ENCODE measurements at regions not wholly inside any gene's neighbourhood (a gene's known extent, or its start where the extent isn't known, plus 50 kb on each side); places are given as distances from the start of the nearest gene placed in this dataset.

DNA sequence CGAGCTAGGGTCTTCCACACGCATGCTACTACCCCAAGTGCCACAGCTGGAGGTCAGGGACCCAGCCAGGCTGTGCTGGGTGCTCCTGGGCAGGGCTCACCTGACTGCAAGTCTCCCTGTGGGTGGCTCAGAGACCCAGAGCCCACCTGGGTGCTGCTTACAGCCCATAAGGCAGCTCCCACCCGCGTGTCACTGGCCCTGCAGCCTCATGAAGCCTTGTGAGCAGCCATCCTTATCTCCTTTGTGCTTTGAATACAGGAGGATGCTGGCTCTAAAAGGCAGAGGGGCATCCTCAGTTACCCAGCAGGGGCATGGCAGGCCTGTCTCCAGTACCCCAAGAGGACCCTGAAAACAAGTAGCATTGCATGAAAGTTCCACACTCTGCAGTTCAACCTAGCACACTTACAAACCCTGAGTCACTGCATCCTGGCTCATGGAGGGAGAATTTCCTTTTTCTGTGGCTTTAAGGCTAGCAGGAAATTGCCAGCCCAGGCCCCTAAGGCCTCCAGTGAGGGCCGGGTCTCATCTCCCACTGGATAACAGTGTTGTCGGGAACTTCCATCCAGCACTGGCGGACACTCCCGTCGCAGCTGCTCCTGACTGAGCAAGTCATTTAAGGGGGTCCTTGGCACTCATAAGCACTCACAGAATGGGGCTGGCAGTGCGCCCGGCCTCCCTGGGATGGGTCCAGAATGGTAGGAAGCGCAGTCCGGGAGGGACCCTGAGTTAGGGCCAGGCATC is 137.1 kb downstream of the RPIA start:
- H3K4me1 ChIP-seq: no peaks in the 10 kb centered on the region
- H3K4me3 ChIP-seq: no peak overlapping the region
- no peaks in the 10 kb centered on the region for H3K36me3 ChIP-seq
- no peak overlapping the region for H3K27ac ChIP-seq
- peak; percentile 21 to 24 for DNase-seq
- peaks cover 26% of the 10 kb centered on the region; the same call in 1 of the 2 replicates for H3K27me3 ChIP-seq
- no peaks in the 10 kb centered on the region for H3K9me3 ChIP-seq (replicated peaks)

GRCh38 chr2:88829607-88830463 is 138.4 kb downstream of the RPIA start:
- Histone ChIP-seq H3K4me3 (no peak overlapping the region), H3K9me3 (replicated peaks) (no peaks in the 10 kb centered on the region), H3K27me3 (peaks cover 24% of the 10 kb centered on the region; the same call in 1 of the 2 replicates), H3K27ac (no peak overlapping the region), H3K36me3 (no peaks in the 10 kb centered on the region), H3K4me1 (no peaks in the 10 kb centered on the region)
- DNase-seq: no peak

DNA sequence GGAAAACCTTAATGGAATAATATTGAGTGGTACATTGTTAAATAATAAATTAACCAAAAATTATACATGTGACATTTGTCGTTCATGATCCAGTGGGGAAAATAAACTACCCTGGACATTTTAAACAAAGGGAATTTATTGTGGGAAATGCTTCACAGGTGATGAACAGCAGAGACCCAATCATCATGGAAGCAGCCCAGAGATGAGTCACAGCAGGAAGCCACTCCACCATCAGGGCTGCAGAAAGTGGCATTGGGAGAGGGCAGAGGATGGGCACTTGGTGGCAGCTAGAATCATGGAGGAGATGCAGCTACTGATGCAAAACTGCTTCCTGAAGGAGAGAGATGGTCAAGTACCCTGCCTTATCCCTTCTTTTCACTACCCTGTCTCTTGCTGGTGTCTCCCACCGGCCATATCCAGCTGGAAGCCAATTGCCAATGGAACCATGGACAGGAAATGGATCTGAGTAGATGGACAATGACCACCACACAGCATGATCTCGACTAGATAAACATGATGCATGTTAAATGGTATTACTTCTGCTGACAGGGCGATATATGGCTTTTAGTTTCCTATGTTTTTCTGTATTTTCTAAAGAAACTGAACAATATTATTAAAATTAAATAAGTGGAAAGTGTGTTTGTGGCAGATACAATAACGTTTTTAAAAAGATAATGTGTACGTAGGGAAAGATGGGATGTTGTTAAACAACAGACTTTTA is 139.8 kb downstream of the RPIA start:
- H3K36me3 ChIP-seq: no peaks in the 10 kb centered on the region
- H3K27ac ChIP-seq: no peak overlapping the region
- no peaks in the 10 kb centered on the region for H3K9me3 ChIP-seq (replicated peaks)
- peaks cover 22% of the 10 kb centered on the region; the same call in 1 of the 2 replicates for H3K27me3 ChIP-seq
- H3K4me1 ChIP-seq: no peaks in the 10 kb centered on the region
- no peak for DNase-seq
- no peak overlapping the region for H3K4me3 ChIP-seq

GRCh38 chr2:88831792-88832248 is 140.3 kb downstream of the RPIA start:
- peak; percentile 69 to 77 for DNase-seq
- H3K4me3 ChIP-seq: no peak overlapping the region
- peaks cover 16% of the 10 kb centered on the region; the same call in 1 of the 2 replicates for H3K27me3 ChIP-seq
- H3K27ac ChIP-seq: no peak overlapping the region
- no peaks in the 10 kb centered on the region for H3K4me1 ChIP-seq
- H3K36me3 ChIP-seq: no peaks in the 10 kb centered on the region
- no peaks in the 10 kb centered on the region for H3K9me3 ChIP-seq (replicated peaks)

DNA sequence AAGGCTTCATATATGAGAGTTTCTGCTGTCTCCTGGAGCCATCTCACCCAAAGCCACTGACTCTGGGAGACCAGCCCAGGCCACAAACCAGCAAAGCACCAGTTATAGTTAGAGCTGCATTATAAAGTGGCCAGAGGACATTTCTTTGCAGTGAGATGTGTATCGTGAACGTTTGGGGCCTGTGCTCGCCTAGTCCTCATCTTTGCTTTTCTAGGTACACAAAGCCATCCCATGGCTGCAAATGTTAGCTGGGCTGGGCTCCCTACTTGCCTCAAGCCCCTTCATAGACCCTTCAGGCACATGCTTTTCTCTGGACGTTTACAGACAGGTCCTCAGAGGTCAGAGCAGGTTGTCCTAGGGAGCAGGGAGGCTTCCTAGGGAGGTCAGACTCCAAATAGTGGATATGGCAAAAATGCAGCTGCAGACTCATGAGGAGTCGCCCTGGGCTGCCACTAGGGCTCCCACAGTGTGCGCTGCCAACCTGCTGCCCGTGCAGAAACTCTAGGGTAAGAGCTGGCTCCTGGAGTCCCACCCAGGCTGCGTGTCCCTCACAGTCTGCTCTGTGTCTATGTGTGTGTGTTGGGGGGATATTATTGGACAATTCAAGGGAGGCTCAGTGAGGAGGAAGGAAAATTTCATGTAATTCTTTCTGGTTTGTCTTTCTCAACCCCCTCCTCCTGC is 141.0 kb downstream of the RPIA start:
- Histone ChIP-seq H3K27ac (no peak overlapping the region), H3K4me1 (no peaks in the 10 kb centered on the region), H3K36me3 (no peaks in the 10 kb centered on the region), H3K27me3 (peaks cover 13% of the 10 kb centered on the region; the same call in 1 of the 2 replicates), H3K4me3 (no peak overlapping the region), H3K9me3 (replicated peaks) (no peaks in the 10 kb centered on the region)
- DNase-seq: no peak

DNA sequence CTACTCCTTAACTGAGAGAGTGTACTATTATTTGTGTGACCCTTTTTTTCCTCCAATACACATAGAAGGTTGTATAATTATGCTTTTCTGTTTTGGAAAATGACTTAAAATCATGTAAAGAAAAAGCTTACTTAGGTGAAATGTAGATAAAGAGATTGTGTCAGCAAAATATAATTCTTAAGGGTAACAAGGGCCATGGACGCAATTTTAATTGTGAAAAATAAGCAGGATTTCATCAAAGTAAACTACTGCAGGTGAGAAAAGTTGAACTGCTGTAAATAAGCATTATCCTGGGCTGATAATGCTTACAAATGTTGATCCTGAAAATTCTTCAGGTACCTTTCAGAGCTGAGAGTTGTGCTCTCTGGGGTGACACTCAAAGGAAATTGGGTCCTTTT is 141.5 kb downstream of the RPIA start:
- H3K4me1 ChIP-seq: no peaks in the 10 kb centered on the region
- H3K36me3 ChIP-seq: no peaks in the 10 kb centered on the region
- no peak for DNase-seq
- H3K27ac ChIP-seq: no peak overlapping the region
- no peak overlapping the region for H3K4me3 ChIP-seq
- no peaks in the 10 kb centered on the region for H3K9me3 ChIP-seq (replicated peaks)
- H3K27me3 ChIP-seq: peaks cover 17% of the 10 kb centered on the region; the same call in 1 of the 2 replicates

DNA sequence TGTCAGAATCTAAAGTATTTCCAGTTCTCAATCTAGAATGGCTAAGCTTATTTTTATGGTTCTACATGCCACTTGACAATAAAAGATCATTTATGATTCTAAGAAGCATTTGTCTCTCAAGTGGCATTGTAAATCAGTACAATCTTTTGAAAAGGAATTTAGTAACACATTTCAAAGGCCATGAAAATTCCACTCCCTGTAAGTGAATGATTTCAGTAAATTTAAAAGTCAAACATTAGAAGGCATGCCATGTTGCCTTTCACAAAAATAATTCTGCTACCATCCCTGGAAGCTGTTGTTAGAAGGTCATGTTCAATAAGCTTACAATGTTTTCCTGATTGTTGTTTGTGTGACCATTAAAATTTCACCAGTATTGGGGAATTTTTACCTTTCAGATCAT is 142.9 kb downstream of the RPIA start:
- H3K27me3 ChIP-seq: peaks cover 14% of the 10 kb centered on the region; the same call in 1 of the 2 replicates
- no peak overlapping the region for H3K4me3 ChIP-seq
- no peaks in the 10 kb centered on the region for H3K36me3 ChIP-seq
- H3K27ac ChIP-seq: no peak overlapping the region
- H3K9me3 ChIP-seq (replicated peaks): no peaks in the 10 kb centered on the region
- no peaks in the 10 kb centered on the region for H3K4me1 ChIP-seq
- DNase-seq: no peak

- H3K9me3 ChIP-seq (replicated peaks): no peaks in the 10 kb centered on the region
- H3K36me3 ChIP-seq: no peaks in the 10 kb centered on the region
- no peak overlapping the region for H3K4me3 ChIP-seq
- peaks cover 11% of the 10 kb centered on the region; the same call in 1 of the 2 replicates for H3K27me3 ChIP-seq
- no peaks in the 10 kb centered on the region for H3K4me1 ChIP-seq
- H3K27ac ChIP-seq: no peak overlapping the region
- no peak for DNase-seq
Measured at GRCh38 chr2:88834866-88835265, 143.4 kb downstream of the RPIA start.

DNA sequence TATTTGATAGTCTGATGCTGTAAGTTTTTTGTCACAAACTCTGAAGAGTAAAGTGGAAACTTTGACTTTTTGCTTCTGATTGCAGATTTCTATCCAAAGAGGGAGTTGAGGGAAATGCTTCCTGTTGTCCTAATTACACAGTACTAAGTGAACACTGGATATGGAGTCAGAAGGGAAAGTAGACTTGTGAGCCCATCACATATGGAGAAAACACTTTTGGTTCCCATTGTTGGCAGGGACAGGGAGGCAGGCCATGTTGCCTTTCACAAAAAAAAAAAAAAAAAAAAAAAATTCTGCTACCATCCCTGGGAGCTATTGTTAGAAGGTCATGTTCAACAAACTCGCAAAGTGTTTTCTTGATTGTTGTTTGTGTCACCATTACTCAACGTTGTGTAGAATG is 144.3 kb downstream of the RPIA start:
- H3K36me3 ChIP-seq: no peaks in the 10 kb centered on the region
- no peak overlapping the region for H3K4me3 ChIP-seq
- H3K27ac ChIP-seq: no peak overlapping the region
- H3K27me3 ChIP-seq: peaks cover 11% of the 10 kb centered on the region; the same call in 1 of the 2 replicates
- no peak for DNase-seq
- H3K9me3 ChIP-seq (replicated peaks): no peaks in the 10 kb centered on the region
- H3K4me1 ChIP-seq: no peaks in the 10 kb centered on the region

- H3K36me3 ChIP-seq: no peaks in the 10 kb centered on the region
- no peak for DNase-seq
Measured at GRCh38 chr2:88836351-88836750, 144.9 kb downstream of the RPIA start.

GRCh38 chr2:88837511-88838160 is 146.2 kb downstream of the RPIA start:
- Histone ChIP-seq H3K4me3 (no peak overlapping the region), H3K27ac (no peak overlapping the region), H3K9me3 (replicated peaks) (no peaks in the 10 kb centered on the region), H3K27me3 (peaks cover 11% of the 10 kb centered on the region; the same call in 1 of the 2 replicates), H3K36me3 (no peaks in the 10 kb centered on the region), H3K4me1 (no peaks in the 10 kb centered on the region)
- DNase-seq: no peak

More at GRCh38 chr2:88836351-88836750, 144.9 kb downstream of the RPIA start:
- Histone ChIP-seq H3K9me3 (replicated peaks) (no peaks in the 10 kb centered on the region), H3K4me1 (no peaks in the 10 kb centered on the region), H3K4me3 (no peak overlapping the region), H3K27ac (no peak overlapping the region), H3K27me3 (peaks cover 11% of the 10 kb centered on the region; the same call in 1 of the 2 replicates)

DNA sequence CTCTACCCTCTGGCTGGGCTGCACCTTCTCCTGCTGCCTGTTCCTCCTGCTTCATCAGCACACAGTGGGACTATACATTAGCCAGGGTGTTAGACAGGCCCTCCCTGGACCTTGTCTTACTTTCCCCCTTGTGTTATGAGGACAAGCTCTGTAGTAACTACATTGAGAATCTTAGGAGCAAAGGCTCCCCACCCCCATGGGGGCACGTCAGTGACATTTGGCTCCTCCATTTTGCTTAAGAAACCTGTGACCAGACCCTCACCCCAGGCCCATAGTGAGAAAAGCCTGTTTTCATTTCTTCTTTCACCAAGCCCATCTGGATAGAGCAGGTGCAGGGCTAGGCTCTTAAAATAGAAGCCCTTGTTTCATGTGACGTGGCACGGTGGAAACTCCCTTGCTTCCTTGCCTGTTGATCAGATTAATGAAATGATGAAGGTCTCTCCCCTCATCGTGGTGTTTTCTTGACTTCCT is 146.7 kb downstream of the RPIA start:
- Histone ChIP-seq H3K27me3 (peaks cover 6% of the 10 kb centered on the region; the same call in 1 of the 2 replicates), H3K9me3 (replicated peaks) (no peaks in the 10 kb centered on the region), H3K36me3 (no peaks in the 10 kb centered on the region), H3K4me1 (no peaks in the 10 kb centered on the region), H3K4me3 (no peak overlapping the region), H3K27ac (no peak overlapping the region)
- no peak for DNase-seq

- no peaks in the 10 kb centered on the region for H3K4me1 ChIP-seq
- no peak overlapping the region for H3K4me3 ChIP-seq
- no peak overlapping the region for H3K27ac ChIP-seq
- DNase-seq: no peak
- no peaks in the 10 kb centered on the region for H3K9me3 ChIP-seq (replicated peaks)
- peaks cover 4% of the 10 kb centered on the region; the same call in 1 of the 2 replicates for H3K27me3 ChIP-seq
- no peaks in the 10 kb centered on the region for H3K36me3 ChIP-seq
Measured at GRCh38 chr2:88841224-88841929, 149.9 kb downstream of the RPIA start.
